Lower leg skin (tissue), 4 donors: ENCODE measurements at regions not wholly inside any gene's neighbourhood (a gene's known extent, or its start where the extent isn't known, plus 50 kb on each side); places are given as distances from the start of the nearest gene placed in this dataset.

ENCODE experiments used
- DNase-seq, 2 donors: peaks; one replicate each; pipeline ENCODE4 v3.0.0-alpha.2; 2019; ENCODE audit warnings: low spot score in 2 of 2
- H3K4me3 ChIP-seq: fragments of 200-600 bp; sonication (generic); 2 replicates; pipeline ENCODE4 v1.5.1; 2017; ENCODE audit warnings: mild to moderate bottlenecking, low read depth; ENCODE audit not compliant: poor library complexity, severe bottlenecking
- CTCF ChIP-seq, 3 donors: fragments of 450-650 bp; IDR thresholded peaks; one replicate each; pipeline ENCODE4 v1.5.1; 2016; ENCODE audit warnings: antibody characterized with exemption in 3 of 3, mild to moderate bottlenecking in 3 of 3, moderate library complexity in 2 of 3
- POLR2A ChIP-seq, 2 donors: fragments of 450-650 bp; IDR thresholded peaks; one replicate each; pipeline ENCODE4 v1.6.1; 2016 to 2017; ENCODE audit warnings: antibody characterized with exemption in 2 of 2, mild to moderate bottlenecking in 1 of 2, moderate library complexity in 1 of 2
- WGBS, 2 donors: methylation state at CpG; one replicate each; pipeline ENCODE4 v1.1.5; 2018; 5-methylcytosine and 5-hydroxymethylcytosine counted together
- intact Hi-C: fragments of 100-400 bp; cut with DNase I; formaldehyde crosslinking; loops from one replicate; pipeline ENCODE4 v1.15.0; 2023; ENCODE audit warnings: low total_unique reads

- WGBS, 2 donors = 81 to 87% methylated on average over 3 of the region's 3 CpGs
- intact Hi-C loops = no loop called here
- no peak for DNase-seq
- TF ChIP-seq CTCF (IDR thresholded peaks at IDR 0.05) (no peak), POLR2A (IDR thresholded peaks at IDR 0.05) (no peak)
- H3K4me3 ChIP-seq = no peak overlapping the region
These were observed 914.7 kb upstream of the CITED2 start for GRCh38 chr6:140289186-140289585.

GRCh38 chr6:140285998-140286690 is 911.7 kb upstream of the CITED2 start:
- no peak for DNase-seq
- no peak overlapping the region for H3K4me3 ChIP-seq
- WGBS, 2 donors = 72 to 88% methylated on average over 1 of the region's 1 CpG
- TF ChIP-seq POLR2A (IDR thresholded peaks at IDR 0.05) (no peak), CTCF (IDR thresholded peaks at IDR 0.05) (no peak)
- intact Hi-C loops = no loop called here

DNA sequence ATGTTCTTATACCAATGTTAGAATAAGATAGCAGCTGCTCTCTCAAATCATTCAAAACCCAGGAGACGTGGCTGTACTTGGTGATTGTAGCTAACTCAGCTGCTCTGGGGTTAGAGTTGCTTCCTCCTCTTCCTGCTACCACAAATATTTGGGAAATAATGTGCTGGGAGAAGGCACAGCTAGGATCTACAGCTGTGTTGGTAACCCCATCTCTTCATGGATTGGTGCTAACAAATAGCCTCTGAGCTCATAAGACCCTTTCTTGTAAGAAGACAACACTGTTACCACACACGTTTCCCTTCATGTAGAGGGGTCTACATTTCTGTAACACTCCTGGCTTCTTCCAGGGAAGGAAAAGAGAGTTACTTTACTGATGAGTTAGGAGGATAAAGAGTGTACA is 911.0 kb upstream of the CITED2 start:
- intact Hi-C loops = no loop called here
- no peak overlapping the region for H3K4me3 ChIP-seq
- no peak for TF ChIP-seq POLR2A (IDR thresholded peaks at IDR 0.05)
- TF ChIP-seq CTCF (IDR thresholded peaks at IDR 0.05) = no peak
- no peak for DNase-seq
- WGBS, 2 donors = 71 to 81% methylated on average over 2 of the region's 2 CpGs

DNA sequence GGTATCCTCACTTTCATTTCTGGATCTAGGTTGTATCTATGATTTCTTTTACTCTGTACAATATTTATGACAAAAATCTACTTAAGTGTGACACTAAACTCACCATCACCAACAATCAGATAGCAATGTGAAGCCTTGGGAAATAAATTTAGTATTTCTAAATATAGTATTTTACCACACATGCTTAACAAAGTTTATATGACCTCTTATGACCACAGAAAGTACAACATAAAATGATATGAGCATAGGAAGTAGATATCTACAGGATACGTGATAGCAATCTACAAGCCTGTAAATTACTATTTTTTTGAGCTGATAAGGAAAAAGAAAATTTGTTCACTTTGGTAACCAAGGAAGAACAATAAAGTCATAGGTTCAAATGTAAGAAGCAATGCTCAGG is 910.4 kb upstream of the CITED2 start:
- intact Hi-C loops = no loop called here
- 71 to 76% methylated on average over 1 of the region's 1 CpG for WGBS, 2 donors
- TF ChIP-seq CTCF (IDR thresholded peaks at IDR 0.05) (no peak), POLR2A (IDR thresholded peaks at IDR 0.05) (no peak)

DNA sequence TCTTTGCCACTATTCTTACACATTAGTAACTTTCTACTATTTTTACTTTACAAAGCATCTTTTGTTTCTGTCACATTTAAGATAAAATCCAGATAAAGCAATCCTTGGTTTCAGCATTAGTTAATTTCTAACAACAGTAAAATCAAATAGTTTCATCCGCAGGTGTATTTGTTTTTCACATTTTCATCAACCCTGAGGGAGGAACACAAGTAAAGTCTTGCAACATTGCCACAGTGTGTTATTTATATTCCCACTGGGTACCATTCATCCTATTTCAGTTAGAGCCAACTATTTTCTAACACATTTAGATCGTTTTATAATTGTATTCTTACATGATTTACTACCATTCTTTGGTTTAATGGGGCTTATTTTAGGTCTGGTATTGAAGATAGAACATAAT is 908.7 kb upstream of the CITED2 start:
- no peak overlapping the region for H3K4me3 ChIP-seq
- intact Hi-C loops = no loop called here
- no peak for TF ChIP-seq POLR2A (IDR thresholded peaks at IDR 0.05)
- TF ChIP-seq CTCF (IDR thresholded peaks at IDR 0.05) = no peak
- 36 to 41% methylated on average over 2 of the region's 2 CpGs for WGBS, 2 donors
- no peak for DNase-seq

More for the DNA sequence above, 910.4 kb upstream of the CITED2 start:
- no peak for DNase-seq
- H3K4me3 ChIP-seq = no peak overlapping the region

DNA sequence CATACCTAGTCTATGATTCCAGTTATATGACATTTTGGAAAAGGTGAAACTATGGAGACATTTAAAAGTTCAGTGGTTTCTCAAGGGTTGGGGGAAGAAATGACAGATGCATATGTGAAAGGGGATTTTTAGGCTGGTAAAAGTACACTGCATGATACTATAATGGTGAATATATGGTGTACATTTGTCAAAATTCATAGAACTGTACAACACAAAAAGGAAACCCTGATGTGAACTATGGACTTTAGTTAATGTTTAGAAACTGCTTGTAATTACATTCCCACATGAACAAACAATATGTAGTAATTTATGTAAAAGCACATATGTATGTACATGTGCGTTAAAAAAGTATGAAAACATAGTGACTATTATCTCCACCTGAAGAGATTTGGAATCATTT is 907.3 kb upstream of the CITED2 start:
- H3K4me3 ChIP-seq = no peak overlapping the region
- no peak for DNase-seq
- TF ChIP-seq CTCF (IDR thresholded peaks at IDR 0.05) = no peak
- no peak for TF ChIP-seq POLR2A (IDR thresholded peaks at IDR 0.05)
- 93 to 100% methylated on average over 1 of the region's 1 CpG for WGBS, 2 donors
- intact Hi-C loops = no loop called here
